Endothelial cell of umbilical vein (primary cell): ENCODE measurements at regions not wholly inside any gene's neighbourhood (a gene's known extent, or its start where the extent isn't known, plus 50 kb on each side); places are given as distances from the start of the nearest gene placed in this dataset.

Experiments
- BruUV-seq: library from RNA; stranded (reverse); fragments of 400-500 nt; replicated peaks from 2 replicates; lab custom pipeline; 2021; lab: Mats Ljungman, UMichigan
- CTCF ChIA-PET: fragments of 300-600, 350-600 bp; sonication (Branson Sonifier 250); formaldehyde crosslinking; loops from one replicate; lab custom pipeline; 2021; ENCODE audit warnings: antibody characterized with exemption, inconsistent platforms; lab: Charles Lee
- POLR2A ChIA-PET: fragments of 300-600, 350-600 bp; sonication (Branson Sonifier 250); formaldehyde crosslinking; loops from one replicate; lab custom pipeline; 2021; ENCODE audit warnings: antibody characterized with exemption, inconsistent platforms; lab: Charles Lee
- DNase-seq: peaks from one replicate; pipeline ENCODE4 v3.0.0-alpha.2; 2011; ENCODE audit warnings: low read depth, low spot score
- FAIRE-seq: peaks from 2 replicates; lab custom pipeline; 2011; peaks lifted over from hg19 to GRCh38; lab: Jason Lieb, UNC
- H2AFZ ChIP-seq: 2 replicates; pipeline ENCODE4 v1.6.0; 2012; ENCODE audit warnings: low read depth, low read length, control low read depth, inconsistent platforms
- H3K27ac ChIP-seq: 2 replicates; pipeline ENCODE4 v1.5.1; 2011; ENCODE audit warnings: low read depth, mild to moderate bottlenecking, control low read depth, low read length, moderate library complexity; ENCODE audit not compliant: insufficient read depth
- H3K27me3 ChIP-seq, 2 experiments: 2 replicates each; pipeline versions ENCODE4 v1.6.0 to v1.6.1; 2011; ENCODE audit warnings: low read length in 2 of 2, mixed read lengths in 1 of 2; ENCODE audit not compliant: control insufficient read depth in 2 of 2, insufficient read depth in 2 of 2
- H3K36me3 ChIP-seq, 2 experiments: 2 replicates in 1 of 2; 3 replicates in 1 of 2; pipeline ENCODE4 v1.5.1; 2011; ENCODE audit warnings: low read length in 2 of 2, mild to moderate bottlenecking in 1 of 2, moderate library complexity in 1 of 2; ENCODE audit not compliant: control insufficient read depth in 2 of 2, insufficient read depth in 2 of 2; ENCODE audit errors: extremely low read depth in 1 of 2
- H3K4me1 ChIP-seq: 3 replicates; pipeline ENCODE4 v1.5.1; 2011; ENCODE audit warnings: mild to moderate bottlenecking, low read length; ENCODE audit not compliant: control insufficient read depth, insufficient read depth; ENCODE audit errors: extremely low read depth
- H3K4me2 ChIP-seq: 2 replicates; pipeline ENCODE4 v1.6.1; 2011; ENCODE audit warnings: low read length, control low read depth, mixed read lengths; ENCODE audit not compliant: insufficient read depth
- H3K4me3 ChIP-seq, 3 experiments: fragments of 200-600 bp in 1 of 3; sonication (generic), shearing (Covaris generic) in 1 of 3; replicated peaks in 1 of 3; 2 replicates each; pipeline ENCODE4 v1.5.1; 2011 to 2016; ENCODE audit warnings: control low read depth in 3 of 3, low read length in 3 of 3, mild to moderate bottlenecking in 2 of 3, inconsistent platforms in 1 of 3, low read depth in 1 of 3, moderate library complexity in 1 of 3; ENCODE audit not compliant: insufficient read depth in 1 of 3
- H3K79me2 ChIP-seq: 2 replicates; pipeline ENCODE4 v1.6.0; 2012; ENCODE audit warnings: low read length, inconsistent platforms; ENCODE audit not compliant: control insufficient read depth, insufficient read depth
- H3K9ac ChIP-seq: replicated peaks from 2 replicates; pipeline ENCODE3; 2011; ENCODE audit warnings: low read length, control low read depth; ENCODE audit not compliant: insufficient read depth; ENCODE audit errors: extremely low read depth
- H3K9me1 ChIP-seq: replicated peaks from 3 replicates; pipeline ENCODE4 v1.6.0; 2011; ENCODE audit warnings: mild to moderate bottlenecking, low read length; ENCODE audit not compliant: control insufficient read depth, insufficient read depth; ENCODE audit errors: extremely low read depth
- H3K9me3 ChIP-seq: replicated peaks from 2 replicates; pipeline ENCODE4 v1.5.1; 2012; ENCODE audit warnings: low read length, inconsistent platforms; ENCODE audit not compliant: control insufficient read depth, insufficient read depth
- H4K20me1 ChIP-seq: replicated peaks from 2 replicates; pipeline ENCODE3; 2011; ENCODE audit warnings: mild to moderate bottlenecking, low read length; ENCODE audit not compliant: control insufficient read depth, insufficient read depth; ENCODE audit errors: extremely low read depth
- CTCF ChIP-seq, 2 donors: IDR thresholded peaks; 1 replicate in 1 of 2; 2 replicates in 1 of 2; pipeline ENCODE4 v1.5.1; 2011; ENCODE audit warnings: low read length in 2 of 2, mild to moderate bottlenecking in 2 of 2, moderate library complexity in 2 of 2, control low read depth in 1 of 2, inconsistent platforms in 1 of 2, low read depth in 1 of 2; ENCODE audit not compliant: insufficient read depth in 1 of 2; ENCODE audit errors: extremely low read depth in 1 of 2
- EZH2 ChIP-seq: IDR thresholded peaks from 2 replicates; pipeline ENCODE4 v1.6.1; 2012; ENCODE audit warnings: borderline replicate concordance, low read depth, mild to moderate bottlenecking, moderate library complexity, low read length, inconsistent platforms; ENCODE audit not compliant: severe bottlenecking
- FOS ChIP-seq: IDR thresholded peaks from 2 replicates; pipeline ENCODE4 v1.6.1; 2011; ENCODE audit warnings: mild to moderate bottlenecking, low read length, moderate library complexity, borderline replicate concordance; ENCODE audit not compliant: insufficient read depth
- GATA2 ChIP-seq: IDR thresholded peaks from 2 replicates; pipeline ENCODE4 v1.7.0; 2011; ENCODE audit warnings: low read depth, mild to moderate bottlenecking, moderate library complexity, mixed read lengths, low read length; ENCODE audit not compliant: insufficient read length, insufficient read depth
- JUN ChIP-seq: IDR thresholded peaks from 2 replicates; pipeline ENCODE4 v1.6.1; 2011; ENCODE audit warnings: borderline replicate concordance, low read depth; ENCODE audit not compliant: insufficient read length, insufficient read depth
- MYC ChIP-seq: IDR thresholded peaks from one replicate; pipeline ENCODE4 v1.6.1; 2011; ENCODE audit warnings: mild to moderate bottlenecking, low read depth, low read length
- POLR2A ChIP-seq: IDR thresholded peaks from 2 replicates; pipeline ENCODE4 v1.6.1; 2012; ENCODE audit warnings: low read depth, mild to moderate bottlenecking, control low read depth, low read length
- POLR2AphosphoS5 ChIP-seq: IDR thresholded peaks from 2 replicates; pipeline ENCODE4 v1.6.1; 2012; ENCODE audit warnings: low read depth, mild to moderate bottlenecking, control low read depth, low read length, moderate library complexity; ENCODE audit not compliant: insufficient read depth
- dilution Hi-C: fragments of 300-500 bp; cut with MboI; formaldehyde crosslinking; loops from one replicate; pipeline ENCODE4 v1.15.0; 2019; ENCODE audit warnings: low sequenced_read_pairs; ENCODE audit not compliant: extremely low pct_ligation_motif_present
- intact Hi-C: fragments of 100-400 bp; cut with micrococcal nuclease; formaldehyde crosslinking; loops from one replicate; pipeline ENCODE4 v1.10.0; 2022
- TF ChIP-seq, protein P1 (sequence below): IDR thresholded peaks from 2 replicates; pipeline ENCODE4 v1.6.1; 2011; ENCODE audit not compliant: insufficient read depth, insufficient read length

DNA sequence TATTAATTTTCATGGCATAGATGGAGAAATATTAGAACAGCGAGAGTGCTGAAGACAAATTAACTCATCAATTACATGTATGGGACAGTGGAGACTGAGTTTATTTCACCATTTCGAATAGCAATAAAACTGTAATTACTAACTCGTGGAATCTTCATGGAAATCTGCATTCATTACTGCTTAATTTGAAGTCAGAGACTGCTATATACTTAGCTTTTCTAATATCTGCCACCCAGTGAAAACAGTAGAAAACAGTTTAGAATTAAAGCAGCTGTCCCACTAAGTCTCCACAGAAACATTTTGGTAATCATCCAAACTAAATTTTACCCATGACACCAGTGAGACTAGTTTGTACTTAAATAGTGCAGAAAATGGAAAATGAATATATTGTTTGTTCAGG is 56.8 kb downstream of the IZUMO3 start:
- no peaks in the 10 kb centered on the region for H3K27me3 ChIP-seq
- H3K36me3 ChIP-seq, result no peaks in the 10 kb centered on the region
- H3K4me1 ChIP-seq, result no peaks in the 10 kb centered on the region
- no peaks in the 10 kb centered on the region for H3K9me3 ChIP-seq
- TF ChIP-seq POLR2AphosphoS5 (no peak), JUN (no peak), MYC (no peak), POLR2A (no peak), GATA2 (no peak), EZH2 (no peak), FOS (no peak)
- TF ChIP-seq, protein P1, sequence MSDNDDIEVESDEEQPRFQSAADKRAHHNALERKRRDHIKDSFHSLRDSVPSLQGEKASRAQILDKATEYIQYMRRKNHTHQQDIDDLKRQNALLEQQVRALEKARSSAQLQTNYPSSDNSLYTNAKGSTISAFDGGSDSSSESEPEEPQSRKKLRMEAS, result no peak
- no peak overlapping the region for H3K27ac ChIP-seq
- CTCF ChIA-PET, result no interaction called here
- FAIRE-seq (no peak), DNase-seq (no peak)
- H3K9me1 ChIP-seq, result no peaks in the 10 kb centered on the region
- intact Hi-C loops, result no loop called here
- H3K4me3 ChIP-seq, result no peak overlapping the region
- H3K4me2 ChIP-seq, result no peak overlapping the region
- no peak overlapping the region for H3K9ac ChIP-seq
- BruUV-seq, result no TSS peak
- POLR2A ChIA-PET, result no interaction called here
- H2AFZ ChIP-seq, result no peak overlapping the region
- H3K79me2 ChIP-seq, result no peaks in the 10 kb centered on the region
- H4K20me1 ChIP-seq, result no peaks in the 10 kb centered on the region
- dilution Hi-C loops, result no loop called here

GRCh38 chr9:24487946-24488345 is 57.8 kb downstream of the IZUMO3 start:
- H3K9ac ChIP-seq, result no peak overlapping the region
- no peak overlapping the region for H3K4me2 ChIP-seq
- no peak for TF ChIP-seq POLR2AphosphoS5
- no peak for TF ChIP-seq CTCF (IDR thresholded peaks at IDR 0.05; ENCODE audit: extremely low read depth in 1 of 2, insufficient read depth in 1 of 2, low read depth in 1 of 2, low read length in 2 of 2)
- TF ChIP-seq GATA2, result no peak
- TF ChIP-seq POLR2A, result no peak
- no peak for TF ChIP-seq MYC
- TF ChIP-seq JUN, result no peak
- no peak for TF ChIP-seq EZH2
- TF ChIP-seq, protein P1, result no peak
- no peak for TF ChIP-seq FOS
- no peaks in the 10 kb centered on the region for H4K20me1 ChIP-seq
- ChIA-PET CTCF (no interaction called here), POLR2A (no interaction called here)
- H3K9me3 ChIP-seq, result no peaks in the 10 kb centered on the region
- H3K27ac ChIP-seq, result no peak overlapping the region
- H3K36me3 ChIP-seq, result no peaks in the 10 kb centered on the region
- dilution Hi-C loops (no loop called here), intact Hi-C loops (no loop called here)
- no peak overlapping the region for H3K4me3 ChIP-seq
- H3K9me1 ChIP-seq, result no peaks in the 10 kb centered on the region
- FAIRE-seq (no peak), DNase-seq (no peak)
- H2AFZ ChIP-seq, result no peak overlapping the region
- no peaks in the 10 kb centered on the region for H3K79me2 ChIP-seq
- H3K27me3 ChIP-seq, result no peaks in the 10 kb centered on the region
- no TSS peak for BruUV-seq
- no peaks in the 10 kb centered on the region for H3K4me1 ChIP-seq
